ENCODE measurements at regions not wholly inside any gene's neighbourhood (a gene's known extent, or its start where the extent isn't known, plus 50 kb on each side); places are given as distances from the start of the nearest gene placed in this dataset.

- Histone ChIP-seq H3K4me2 (ENCODE audit: low read length) (no peak overlapping the region), H3K27me3 (ENCODE audit: insufficient read depth, low read length) (no peaks in the 10 kb centered on the region), H3K36me3 (ENCODE audit: control insufficient read depth in 1 of 2, insufficient read depth in 2 of 2, low read length in 2 of 2) (no peaks in the 10 kb centered on the region), H3K9me3 (ENCODE audit: control insufficient read depth in 1 of 2, insufficient read depth in 1 of 2, low read depth in 1 of 2, low read length in 2 of 2) (no peaks in the 10 kb centered on the region), H3K4me3 (replicated peaks in 1 of 2; ENCODE audit: low read depth in 1 of 2, low read length in 2 of 2) (no peak overlapping the region), H3K9me2 (ENCODE audit: insufficient read depth) (no peaks in the 10 kb centered on the region), H3K9ac (ENCODE audit: low read length) (no peak overlapping the region), H3K4me1 (ENCODE audit: control insufficient read depth in 1 of 2, insufficient read depth in 2 of 2, low read length in 2 of 2) (no peaks in the 10 kb centered on the region), H3K27ac (ENCODE audit: low read depth, low read length) (no peak overlapping the region), H4K20me1 (ENCODE audit: insufficient read depth) (no peaks in the 10 kb centered on the region), H3K79me2 (ENCODE audit: insufficient read depth, low read length) (no peaks in the 10 kb centered on the region), H2AFZ (ENCODE audit: low read depth, low read length, poor library complexity, severe bottlenecking) (no peak overlapping the region)
- intact Hi-C loops (cut with micrococcal nuclease), result no loop called here
- no peak for DNase-seq (ENCODE audit: low read depth, low spot score)
- CTCF ChIA-PET, result no interaction called here
- no TSS peak for BruUV-seq (replicated peaks)
- ATAC-seq, result no peak
- TF ChIP-seq EZH2phosphoT487 (IDR thresholded peaks at IDR 0.05; ENCODE audit: borderline replicate concordance), result no peak
- TF ChIP-seq JUND (IDR thresholded peaks at IDR 0.05), result no peak
- TF ChIP-seq FOSL1 (IDR thresholded peaks at IDR 0.05; ENCODE audit: low read depth), result no peak
- TF ChIP-seq CTCF (IDR thresholded peaks at IDR 0.05 in 2 of 3, conservative IDR thresholded peaks at IDR 0.05 in 1 of 3; ENCODE audit: borderline replicate concordance in 1 of 3, insufficient read depth in 1 of 3, low read depth in 2 of 3, low read length in 2 of 3), result no peak
- no peak for TF ChIP-seq EGR1 (IDR thresholded peaks at IDR 0.05; ENCODE audit: low read depth)
- RAD21 ChIA-PET (ENCODE audit: low non-redundant PET in 1 of 2, low total read pairs in 2 of 2, uncharacterized antibody in 2 of 2, unreplicated experiment in 2 of 2), result no interaction called here
- POLR2A ChIA-PET, result no interaction called here
Measured at GRCh38 chr14:52190337-52190931, 77.1 kb upstream of the PTGDR start.

GRCh38 chr14:52189325-52189724 lies 78.2 kb upstream of the PTGDR start:
- ChIA-PET POLR2A (no interaction called here), RAD21 (ENCODE audit: low non-redundant PET in 1 of 2, low total read pairs in 2 of 2, uncharacterized antibody in 2 of 2, unreplicated experiment in 2 of 2) (no interaction called here), CTCF (no interaction called here)
- DNase-seq (ENCODE audit: low read depth, low spot score), result no peak
- H4K20me1 ChIP-seq (ENCODE audit: insufficient read depth), result no peaks in the 10 kb centered on the region
- H3K9me2 ChIP-seq (ENCODE audit: insufficient read depth), result no peaks in the 10 kb centered on the region
- no peaks in the 10 kb centered on the region for H3K36me3 ChIP-seq (ENCODE audit: control insufficient read depth in 1 of 2, insufficient read depth in 2 of 2, low read length in 2 of 2)
- H3K27me3 ChIP-seq (ENCODE audit: insufficient read depth, low read length), result no peaks in the 10 kb centered on the region
- H3K4me2 ChIP-seq (ENCODE audit: low read length), result no peak overlapping the region
- H3K4me1 ChIP-seq (ENCODE audit: control insufficient read depth in 1 of 2, insufficient read depth in 2 of 2, low read length in 2 of 2), result no peaks in the 10 kb centered on the region
- H3K79me2 ChIP-seq (ENCODE audit: insufficient read depth, low read length), result no peaks in the 10 kb centered on the region
- H3K9ac ChIP-seq (ENCODE audit: low read length), result no peak overlapping the region
- ATAC-seq, result no peak
- H3K9me3 ChIP-seq (ENCODE audit: control insufficient read depth in 1 of 2, insufficient read depth in 1 of 2, low read depth in 1 of 2, low read length in 2 of 2), result no peaks in the 10 kb centered on the region
- intact Hi-C loops (cut with micrococcal nuclease), result no loop called here
- H2AFZ ChIP-seq (ENCODE audit: low read depth, low read length, poor library complexity, severe bottlenecking), result no peak overlapping the region
- H3K4me3 ChIP-seq (replicated peaks in 1 of 2; ENCODE audit: low read depth in 1 of 2, low read length in 2 of 2), result no peak overlapping the region
- no TSS peak for BruUV-seq (replicated peaks)
- H3K27ac ChIP-seq (ENCODE audit: low read depth, low read length), result no peak overlapping the region
- TF ChIP-seq POLR2A (IDR thresholded peaks at IDR 0.05; ENCODE audit: borderline replicate concordance, extremely low read depth, insufficient read depth, insufficient read length) (no peak), RAD21 (IDR thresholded peaks at IDR 0.05; ENCODE audit: low read depth) (no peak), POLR2AphosphoS5 (IDR thresholded peaks at IDR 0.05; ENCODE audit: low read depth, low read length) (no peak), TCF7L2 (IDR thresholded peaks at IDR 0.05; ENCODE audit: borderline replicate concordance, extremely low read depth, insufficient read depth, insufficient read length) (no peak), CTCF (IDR thresholded peaks at IDR 0.05 in 2 of 3, conservative IDR thresholded peaks at IDR 0.05 in 1 of 3; ENCODE audit: borderline replicate concordance in 1 of 3, insufficient read depth in 1 of 3, low read depth in 2 of 3, low read length in 2 of 3) (no peak), SP1 (IDR thresholded peaks at IDR 0.05; ENCODE audit: low read depth) (no peak), ZFX (IDR thresholded peaks at IDR 0.05) (no peak), CBX3 (IDR thresholded peaks at IDR 0.05; ENCODE audit: low read depth) (no peak), YY1 (IDR thresholded peaks at IDR 0.05; ENCODE audit: extremely low read depth, insufficient replicate concordance, low read depth, low read length) (no peak), ZNF274 (IDR thresholded peaks at IDR 0.05; ENCODE audit: low read depth, low read length) (no peak), ELF1 (IDR thresholded peaks at IDR 0.05; ENCODE audit: borderline replicate concordance, low read depth) (no peak), ATF3 (IDR thresholded peaks at IDR 0.05) (no peak), SIN3A (IDR thresholded peaks at IDR 0.05; ENCODE audit: low read depth) (no peak)

Data from HCT116 (cell line).